Esophagus muscularis mucosa (tissue), 4 donors: ENCODE measurements at regions not wholly inside any gene's neighbourhood (a gene's known extent, or its start where the extent isn't known, plus 50 kb on each side); places are given as distances from the start of the nearest gene placed in this dataset.
"Not testable (repeated sequence)": the region's sequence is repeated elsewhere in the genome, so short reads cannot be mapped to it uniquely, and the experiment has no call there.

Source experiments
- DNase-seq: peaks from one replicate; pipeline ENCODE4 v3.0.0-alpha.2; 2017; ENCODE audit errors: extremely low spot score
- H3K27ac ChIP-seq, 4 donors: fragments of 200-600 bp; sonication (generic); replicated peaks in 1 of 4; 1 replicate in 3 of 4; 2 replicates in 1 of 4; pipeline ENCODE4 v1.5.1; 2016 to 2019; ENCODE audit warnings: mild to moderate bottlenecking in 1 of 4
- H3K27me3 ChIP-seq, 4 donors: fragments of 200-600 bp; sonication (generic); one replicate each; pipeline versions ENCODE4 v1.5.1 to v1.6.0; 2016 to 2019
- H3K36me3 ChIP-seq, 4 donors: fragments of 200-600 bp; sonication (generic); one replicate each; pipeline ENCODE4 v1.5.1; 2016 to 2019
- H3K4me1 ChIP-seq, 4 donors: fragments of 200-600 bp; sonication (generic); one replicate each; pipeline ENCODE4 v1.5.1; 2016 to 2019
- H3K4me3 ChIP-seq, 4 donors: fragments of 200-600 bp; sonication (generic); 1 replicate in 2 of 4; 2 replicates in 2 of 4; pipeline ENCODE4 v1.5.1; 2016 to 2019; ENCODE audit warnings: mild to moderate bottlenecking in 4 of 4, moderate library complexity in 1 of 4
- H3K9me3 ChIP-seq, 4 donors: fragments of 200-600 bp; sonication (generic); 1 replicate in 3 of 4; 2 replicates in 1 of 4; pipeline ENCODE4 v1.5.1; 2016 to 2019
- EP300 ChIP-seq: sonication (generic); formaldehyde crosslinking; IDR thresholded peaks from one replicate; pipeline ENCODE4 v1.6.1; 2017; ENCODE audit warnings: antibody characterized with exemption
- POLR2A ChIP-seq: fragments of 450-650 bp; IDR thresholded peaks from one replicate; pipeline ENCODE4 v1.6.1; 2017; ENCODE audit warnings: antibody characterized with exemption, moderate library complexity, mild to moderate bottlenecking, low read depth
- POLR2AphosphoS5 ChIP-seq, 2 donors: sonication (generic); formaldehyde crosslinking; IDR thresholded peaks; one replicate each; pipeline ENCODE4 v1.6.1; 2017; ENCODE audit warnings: antibody characterized with exemption in 2 of 2
- WGBS: methylation state at CpG from one replicate; pipeline ENCODE4 v1.1.5; 2018; 5-methylcytosine and 5-hydroxymethylcytosine counted together
- intact Hi-C: fragments of 100-400 bp; cut with DNase I; formaldehyde crosslinking; loops from one replicate; pipeline ENCODE4 v1.15.1; 2023
- TF ChIP-seq, protein P1 (sequence below), 3 experiments: fragments of 200-600 bp in 2 of 3; fragments of 450-650 bp in 1 of 3; sonication (generic) in 2 of 3; IDR thresholded peaks; one replicate each; pipeline ENCODE4 v1.5.1; 2017 to 2019; ENCODE audit warnings: antibody characterized with exemption in 3 of 3, mild to moderate bottlenecking in 2 of 3, moderate library complexity in 1 of 3

DNA sequence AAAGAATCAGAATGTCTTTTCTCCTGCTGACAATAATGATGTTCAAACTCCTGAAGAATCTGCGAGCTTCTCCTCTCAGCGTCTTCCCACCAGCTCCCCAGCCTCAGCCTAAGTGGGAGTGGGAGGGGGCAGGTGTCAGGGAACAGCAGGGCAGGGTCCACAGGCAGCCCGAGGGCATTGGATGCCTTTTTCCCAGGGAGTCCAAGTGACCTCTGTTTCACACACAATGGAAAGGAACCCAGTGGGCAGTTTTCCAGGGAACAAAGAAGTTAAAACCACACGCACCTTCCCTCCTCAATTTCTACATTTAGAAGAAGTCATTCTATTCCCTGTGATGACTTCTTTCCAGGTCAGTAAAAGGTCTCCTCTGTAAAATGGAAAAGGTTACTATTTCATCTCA is 278.5 kb downstream of the PARM1 start:
- H3K4me3 ChIP-seq, result no peak overlapping the region
- no peaks in the 10 kb centered on the region for H3K4me1 ChIP-seq
- H3K9me3 ChIP-seq, result no peaks in the 10 kb centered on the region
- H3K27ac ChIP-seq, result no peak overlapping the region
- 50% methylated on average over 4 of the region's 4 CpGs for WGBS
- DNase-seq, result no peak
- TF ChIP-seq, protein P1, sequence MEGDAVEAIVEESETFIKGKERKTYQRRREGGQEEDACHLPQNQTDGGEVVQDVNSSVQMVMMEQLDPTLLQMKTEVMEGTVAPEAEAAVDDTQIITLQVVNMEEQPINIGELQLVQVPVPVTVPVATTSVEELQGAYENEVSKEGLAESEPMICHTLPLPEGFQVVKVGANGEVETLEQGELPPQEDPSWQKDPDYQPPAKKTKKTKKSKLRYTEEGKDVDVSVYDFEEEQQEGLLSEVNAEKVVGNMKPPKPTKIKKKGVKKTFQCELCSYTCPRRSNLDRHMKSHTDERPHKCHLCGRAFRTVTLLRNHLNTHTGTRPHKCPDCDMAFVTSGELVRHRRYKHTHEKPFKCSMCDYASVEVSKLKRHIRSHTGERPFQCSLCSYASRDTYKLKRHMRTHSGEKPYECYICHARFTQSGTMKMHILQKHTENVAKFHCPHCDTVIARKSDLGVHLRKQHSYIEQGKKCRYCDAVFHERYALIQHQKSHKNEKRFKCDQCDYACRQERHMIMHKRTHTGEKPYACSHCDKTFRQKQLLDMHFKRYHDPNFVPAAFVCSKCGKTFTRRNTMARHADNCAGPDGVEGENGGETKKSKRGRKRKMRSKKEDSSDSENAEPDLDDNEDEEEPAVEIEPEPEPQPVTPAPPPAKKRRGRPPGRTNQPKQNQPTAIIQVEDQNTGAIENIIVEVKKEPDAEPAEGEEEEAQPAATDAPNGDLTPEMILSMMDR (IDR thresholded peaks at IDR 0.05), result no peak
- TF ChIP-seq EP300, result no peak
- H3K36me3 ChIP-seq, result no peaks in the 10 kb centered on the region
- intact Hi-C loops, result no loop called here
- no peaks in the 10 kb centered on the region for H3K27me3 ChIP-seq

DNA sequence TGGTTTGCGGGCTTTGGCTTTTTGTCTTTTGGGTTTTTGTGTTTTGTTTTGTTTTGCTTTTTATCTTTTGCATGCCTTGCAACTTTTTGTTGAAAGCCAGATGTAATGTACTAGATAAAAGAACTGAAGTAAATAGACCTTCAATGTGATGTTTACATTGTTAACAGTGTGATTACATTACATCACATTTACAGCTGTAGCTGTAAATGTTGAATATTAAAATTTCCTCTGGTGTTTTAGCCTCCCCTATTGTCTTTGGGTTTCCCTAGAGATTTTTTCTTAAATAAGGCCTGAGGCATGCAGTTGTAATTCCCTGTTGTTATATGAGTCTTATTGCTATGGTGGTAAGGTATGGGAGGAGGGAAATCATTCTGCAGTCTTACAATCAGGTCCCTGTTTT is 275.0 kb downstream of the PARM1 start:
- H3K9me3 ChIP-seq, result no peaks in the 10 kb centered on the region
- intact Hi-C loops, result no loop called here
- H3K27me3 ChIP-seq, result no peaks in the 10 kb centered on the region
- H3K36me3 ChIP-seq, result no peaks in the 10 kb centered on the region
- H3K4me3 ChIP-seq, result no peak overlapping the region
- no peaks in the 10 kb centered on the region for H3K4me1 ChIP-seq
- TF ChIP-seq POLR2A (no peak), POLR2AphosphoS5 (IDR thresholded peaks at IDR 0.05) (no peak), EP300 (no peak)
- TF ChIP-seq, protein P1 (IDR thresholded peaks at IDR 0.05), result no peak
- WGBS, result 86% methylated on average over 1 of the region's 1 CpG
- DNase-seq, result no peak
- H3K27ac ChIP-seq, result no peak overlapping the region

DNA sequence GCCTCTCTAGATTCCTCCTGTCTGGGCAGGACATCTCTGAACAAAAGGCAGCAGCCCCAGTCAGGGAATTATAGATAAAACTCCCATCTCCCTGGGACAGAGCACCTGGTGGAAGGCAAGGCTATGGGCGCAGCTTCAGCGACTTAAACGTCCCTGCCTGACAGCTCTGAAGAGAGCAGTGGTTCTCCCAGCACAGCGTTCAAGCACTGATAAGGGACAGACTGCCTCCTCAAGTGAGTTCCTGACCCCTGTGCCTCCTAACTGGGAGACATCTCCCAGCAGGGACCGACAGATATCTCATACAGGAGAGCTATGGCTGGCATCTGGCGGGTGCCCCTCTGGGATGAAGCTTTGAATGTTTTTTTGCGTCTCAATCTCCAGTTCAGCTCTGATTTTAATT is 262.2 kb downstream of the PARM1 start:
- Histone ChIP-seq H3K9me3 (peaks cover 0 to 11% (median 0%) of the 10 kb centered on the region in 4 donors), H3K27ac (no peak overlapping the region), H3K27me3 (no peaks in the 10 kb centered on the region), H3K4me1 (peaks cover 0 to 3% (median 0%) of the 10 kb centered on the region in 4 donors), H3K36me3 (no peaks in the 10 kb centered on the region), H3K4me3 (no peak overlapping the region)
- TF ChIP-seq POLR2A, result no peak
- no peak for TF ChIP-seq EP300
- TF ChIP-seq, protein P1 (IDR thresholded peaks at IDR 0.05), result no peak
- no peak for TF ChIP-seq POLR2AphosphoS5 (IDR thresholded peaks at IDR 0.05)
- intact Hi-C loops, result no loop called here
- WGBS, result 54% methylated on average over 7 of the region's 7 CpGs
- DNase-seq, result no peak

DNA sequence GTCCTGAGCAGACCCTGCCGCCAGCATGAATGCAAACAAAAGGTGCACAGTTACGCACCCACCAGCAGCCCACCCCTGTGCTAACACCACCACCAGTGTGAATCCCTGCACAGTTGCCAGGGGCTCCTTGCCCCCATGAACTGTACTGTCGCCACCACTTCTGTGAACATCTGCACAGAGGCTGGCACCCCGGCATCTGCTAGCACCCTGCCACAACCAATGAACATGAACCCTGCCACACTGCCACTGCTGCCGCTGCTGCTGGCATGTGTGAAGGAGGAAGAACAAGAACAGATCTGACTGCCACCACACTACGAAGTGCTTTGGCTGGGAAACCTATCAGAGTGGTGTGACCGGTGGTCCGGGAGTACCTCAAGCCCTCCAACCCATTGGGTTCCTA is 261.3 kb downstream of the PARM1 start:
- DNase-seq, result no peak
- TF ChIP-seq POLR2AphosphoS5 (IDR thresholded peaks at IDR 0.05), result no peak
- no peak for TF ChIP-seq POLR2A
- TF ChIP-seq, protein P1 (IDR thresholded peaks at IDR 0.05), result no peak
- no peak for TF ChIP-seq EP300
- WGBS, result 83% methylated on average over 3 of the region's 8 CpGs
- Histone ChIP-seq H3K9me3 (peaks cover 0 to 11% (median 0%) of the 10 kb centered on the region in 4 donors), H3K4me3 (no peak overlapping the region), H3K27ac (no peak overlapping the region), H3K4me1 (peaks cover 0 to 6% (median 0%) of the 10 kb centered on the region in 4 donors), H3K27me3 (no peaks in the 10 kb centered on the region), H3K36me3 (no peaks in the 10 kb centered on the region)
- intact Hi-C loops, result no loop called here

DNA sequence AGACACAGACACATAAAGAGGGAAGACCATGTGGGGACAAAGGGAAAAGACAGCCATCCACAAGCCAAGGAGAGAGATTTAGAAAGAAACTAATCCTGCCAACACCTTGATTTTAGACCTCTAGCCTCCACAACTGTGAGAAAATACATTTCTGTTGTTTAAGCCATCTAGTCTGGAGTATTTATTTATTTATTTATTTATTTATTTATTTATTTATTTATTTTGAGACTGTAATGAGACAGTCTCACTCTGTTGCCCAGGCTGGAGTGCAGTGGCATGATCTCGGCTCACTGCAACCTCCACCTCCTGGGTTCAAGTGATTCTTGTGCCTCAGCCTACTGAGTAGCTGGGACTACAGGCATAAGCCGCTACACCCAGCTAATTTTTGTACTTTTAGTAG is 259.3 kb downstream of the PARM1 start:
- intact Hi-C loops, DNase-seq, H3K4me1 ChIP-seq, H3K9me3 ChIP-seq, H3K36me3 ChIP-seq, H3K27me3 ChIP-seq, H3K4me3 ChIP-seq, H3K27ac ChIP-seq: not testable (repeated sequence)
- WGBS, result 89% methylated on average over 2 of the region's 2 CpGs
